Activated T-helper 1 cell treated with anti-CD3 and anti-CD28 coated beads, Interleukin-12 subunit alpha, Interleukin-12 subunit beta, Interleukin-2, Interleukin-4 antibody, amounts not matched to agents 30 ng/mL and 10 ng/mL and 1 ng/mL, durations not matched to agents 14 hours and 24 hours and 36 hours (primary cell): ENCODE measurements at regions not wholly inside any gene's neighbourhood (a gene's known extent, or its start where the extent isn't known, plus 50 kb on each side); places are given as distances from the start of the nearest gene placed in this dataset.

Experiments used
- DNase-seq: peaks from one replicate; pipeline ENCODE4 v3.0.0; 2021; ENCODE audit warnings: low spot score
- H3K27ac Mint-ChIP-seq: one replicate; pipeline ENCODE4 v1.8.0; 2021; ENCODE audit warnings: mild to moderate bottlenecking, mixed read lengths
- H3K27me3 Mint-ChIP-seq: one replicate; pipeline ENCODE4 v1.8.0; 2022; ENCODE audit warnings: mild to moderate bottlenecking, moderate library complexity, mixed read lengths; ENCODE audit not compliant: insufficient read depth
- H3K36me3 Mint-ChIP-seq: one replicate; pipeline ENCODE4 v1.8.0; 2021; ENCODE audit warnings: low read depth, mixed read lengths
- H3K4me1 Mint-ChIP-seq: one replicate; pipeline ENCODE4 v1.8.0; 2021; ENCODE audit warnings: low read depth, mixed read lengths
- H3K4me3 Mint-ChIP-seq: one replicate; pipeline ENCODE4 v1.8.0; 2021; ENCODE audit warnings: mild to moderate bottlenecking, moderate library complexity, mixed read lengths
- H3K9me3 Mint-ChIP-seq: one replicate; pipeline ENCODE4 v1.8.0; 2021; ENCODE audit warnings: mixed read lengths
- intact Hi-C: fragments of 100-400 bp; cut with micrococcal nuclease; formaldehyde crosslinking; loops from one replicate; pipeline ENCODE4 v1.15.1; 2024

DNA sequence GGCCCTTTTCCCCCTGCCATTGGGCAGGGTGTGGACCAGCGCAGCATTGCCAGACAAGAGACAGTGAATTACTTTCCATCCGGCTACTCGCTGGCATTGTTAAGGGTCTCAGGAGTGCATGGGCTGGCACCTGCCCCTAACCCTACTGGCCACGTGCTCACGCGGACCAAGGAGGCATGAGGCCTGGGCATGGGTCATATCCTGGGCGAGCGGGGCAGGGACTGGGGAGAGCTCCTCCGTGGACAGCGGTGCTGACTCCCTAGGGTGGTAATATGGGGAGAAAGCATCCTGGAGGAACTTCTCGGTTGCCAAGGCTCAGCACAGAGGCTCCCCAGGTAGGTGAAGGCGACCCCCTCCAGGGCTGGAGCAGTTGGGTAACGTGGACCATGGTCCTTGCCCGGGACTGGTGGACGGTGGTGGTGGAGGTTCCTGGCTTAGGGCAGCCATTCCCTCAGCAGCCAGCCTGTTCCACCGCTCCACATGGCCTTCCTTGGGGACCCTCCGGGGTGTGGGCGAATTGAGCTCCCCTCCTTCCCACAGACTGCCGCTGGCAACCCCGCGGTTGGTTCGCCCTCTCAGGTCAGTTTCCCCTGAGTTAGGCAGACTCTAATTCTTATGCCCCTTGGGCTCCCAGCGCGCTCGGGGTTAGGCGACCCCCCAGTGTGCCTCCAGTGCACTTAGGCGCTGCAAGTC, 465.1 kb downstream of the SLITRK5 start:
- Mint-ChIP-seq H3K4me3 (no peak overlapping the region), H3K27ac (no peak overlapping the region), H3K9me3 (peaks cover 27% of the 10 kb centered on the region), H3K4me1 (no peaks in the 10 kb centered on the region), H3K27me3 (no peaks in the 10 kb centered on the region), H3K36me3 (no peaks in the 10 kb centered on the region)
- intact Hi-C loops: no loop called here
- DNase-seq: no peak

DNA sequence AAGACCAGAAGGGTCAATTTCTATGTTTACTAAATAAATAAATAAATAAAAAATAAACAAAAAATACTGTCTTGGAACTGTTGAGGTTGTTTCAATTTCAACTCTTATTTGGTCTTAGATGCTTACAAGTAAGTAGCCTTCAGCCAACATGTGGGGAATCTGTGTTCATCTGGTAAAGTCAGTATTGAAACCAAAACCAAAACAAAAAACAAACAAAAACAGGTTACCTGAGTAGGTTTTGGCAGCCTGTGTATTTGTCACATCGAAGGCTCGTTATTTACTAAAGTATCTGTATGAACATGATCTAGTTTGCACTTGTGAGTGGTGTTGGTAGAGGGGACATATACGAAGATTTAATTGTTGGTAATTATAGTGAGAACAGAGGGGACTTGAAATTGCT, 471.5 kb downstream of the SLITRK5 start:
- Mint-ChIP-seq H3K4me3 (no peak overlapping the region), H3K36me3 (no peaks in the 10 kb centered on the region), H3K27me3 (no peaks in the 10 kb centered on the region), H3K4me1 (no peaks in the 10 kb centered on the region), H3K9me3 (peaks cover 6% of the 10 kb centered on the region), H3K27ac (no peak overlapping the region)
- intact Hi-C loops: no loop called here
- no peak for DNase-seq

- no peak for DNase-seq
- no peak overlapping the region for H3K4me3 Mint-ChIP-seq
- no peaks in the 10 kb centered on the region for H3K27me3 Mint-ChIP-seq
- no peaks in the 10 kb centered on the region for H3K4me1 Mint-ChIP-seq
- H3K27ac Mint-ChIP-seq: no peak overlapping the region
- no peaks in the 10 kb centered on the region for H3K36me3 Mint-ChIP-seq
- H3K9me3 Mint-ChIP-seq: peaks cover 4% of the 10 kb centered on the region
- intact Hi-C loops: no loop called here
Measured at GRCh38 chr13:88144580-88144979, 473.4 kb downstream of the SLITRK5 start.

DNA sequence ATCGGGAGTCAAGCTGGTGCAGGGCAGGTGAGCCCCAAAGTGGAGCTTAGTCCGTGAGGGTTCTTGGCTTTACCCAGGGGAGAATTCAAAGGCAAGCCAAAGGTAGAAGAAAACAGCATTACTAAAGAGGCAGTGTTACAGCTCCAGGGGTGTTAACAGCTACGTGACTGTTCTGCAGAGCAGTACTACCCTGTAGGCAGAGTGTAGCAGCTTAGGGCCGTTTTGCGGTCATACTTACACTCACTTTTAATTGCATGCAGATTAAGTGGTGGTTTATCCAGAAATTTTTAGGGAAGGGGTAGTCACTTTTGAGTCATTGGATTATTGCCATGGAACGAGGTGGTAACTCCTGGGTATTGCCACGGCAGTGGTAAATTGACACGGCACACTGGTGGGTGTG, 482.2 kb downstream of the SLITRK5 start:
- no peak overlapping the region for H3K27ac Mint-ChIP-seq
- no peak for DNase-seq
- no peaks in the 10 kb centered on the region for H3K36me3 Mint-ChIP-seq
- intact Hi-C loops: no loop called here
- H3K9me3 Mint-ChIP-seq: peaks cover 4% of the 10 kb centered on the region
- no peaks in the 10 kb centered on the region for H3K4me1 Mint-ChIP-seq
- no peaks in the 10 kb centered on the region for H3K27me3 Mint-ChIP-seq
- H3K4me3 Mint-ChIP-seq: no peak overlapping the region

GRCh38 chr13:88154001-88154400, 482.8 kb downstream of the SLITRK5 start:
- H3K4me1 Mint-ChIP-seq: no peaks in the 10 kb centered on the region
- H3K4me3 Mint-ChIP-seq: no peak overlapping the region
- H3K27me3 Mint-ChIP-seq: no peaks in the 10 kb centered on the region
- intact Hi-C loops: no loop called here
- no peaks in the 10 kb centered on the region for H3K36me3 Mint-ChIP-seq
- DNase-seq: no peak
- H3K9me3 Mint-ChIP-seq: peaks cover 2% of the 10 kb centered on the region
- H3K27ac Mint-ChIP-seq: no peak overlapping the region

GRCh38 chr13:88162076-88162702, 491.0 kb downstream of the SLITRK5 start:
- Mint-ChIP-seq H3K27ac (no peak overlapping the region), H3K4me3 (no peak overlapping the region), H3K36me3 (no peaks in the 10 kb centered on the region), H3K27me3 (no peaks in the 10 kb centered on the region), H3K9me3 (peaks cover 4% of the 10 kb centered on the region), H3K4me1 (no peaks in the 10 kb centered on the region)
- no peak for DNase-seq
- intact Hi-C loops: no loop called here

GRCh38 chr13:88176231-88176630, 505.1 kb downstream of the SLITRK5 start:
- no peak for DNase-seq
- Mint-ChIP-seq H3K27me3 (no peaks in the 10 kb centered on the region), H3K36me3 (no peaks in the 10 kb centered on the region), H3K4me3 (no peak overlapping the region), H3K27ac (no peak overlapping the region), H3K4me1 (no peaks in the 10 kb centered on the region), H3K9me3 (no peaks in the 10 kb centered on the region)
- intact Hi-C loops: no loop called here

DNA sequence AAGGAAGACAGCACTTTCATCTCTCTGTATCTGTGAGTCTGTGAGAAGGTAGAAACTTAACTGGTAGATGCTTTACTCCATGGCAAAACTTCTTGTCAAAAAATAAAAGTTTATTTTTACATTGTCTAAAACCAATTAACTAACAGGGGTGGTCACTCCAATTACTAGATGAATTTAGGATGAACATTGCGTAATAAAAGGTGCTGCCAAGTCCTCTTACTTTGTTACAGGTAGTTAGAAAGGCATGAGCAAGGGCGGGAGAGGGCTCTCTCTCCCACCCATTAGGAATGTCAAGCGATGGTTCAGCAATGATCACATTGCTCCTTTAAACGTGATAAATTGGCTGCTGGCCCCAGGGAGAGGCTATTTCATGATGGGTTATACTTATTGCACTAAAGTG, 512.3 kb downstream of the SLITRK5 start:
- H3K4me1 Mint-ChIP-seq: no peaks in the 10 kb centered on the region
- peaks cover 9% of the 10 kb centered on the region for H3K9me3 Mint-ChIP-seq
- H3K27me3 Mint-ChIP-seq: no peaks in the 10 kb centered on the region
- intact Hi-C loops: no loop called here
- DNase-seq: no peak
- H3K36me3 Mint-ChIP-seq: no peaks in the 10 kb centered on the region
- no peak overlapping the region for H3K4me3 Mint-ChIP-seq
- H3K27ac Mint-ChIP-seq: no peak overlapping the region

DNA sequence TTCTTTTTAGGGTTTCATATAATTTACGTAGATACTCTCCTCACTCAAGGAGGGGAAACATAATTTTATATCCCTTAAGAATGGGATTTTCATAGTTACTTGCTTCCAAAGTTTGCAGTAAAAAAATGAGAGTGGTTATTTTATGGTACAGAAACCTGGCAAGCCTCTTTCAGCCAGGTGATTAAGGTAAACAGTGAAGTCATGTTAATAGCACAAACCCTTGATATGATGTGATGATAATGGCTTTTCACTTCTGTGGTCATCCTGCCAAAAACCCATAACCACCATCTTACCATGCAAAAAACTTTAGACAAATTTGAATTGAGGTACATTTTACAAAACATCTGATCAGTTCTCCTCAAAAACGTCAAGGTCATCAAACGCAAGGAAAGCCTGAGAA, 517.8 kb downstream of the SLITRK5 start:
- intact Hi-C loops: no loop called here
- H3K36me3 Mint-ChIP-seq: no peaks in the 10 kb centered on the region
- no peaks in the 10 kb centered on the region for H3K4me1 Mint-ChIP-seq
- peaks cover 9% of the 10 kb centered on the region for H3K9me3 Mint-ChIP-seq
- no peak for DNase-seq
- no peak overlapping the region for H3K4me3 Mint-ChIP-seq
- H3K27me3 Mint-ChIP-seq: no peaks in the 10 kb centered on the region
- no peak overlapping the region for H3K27ac Mint-ChIP-seq

GRCh38 chr13:88189728-88190127, 518.6 kb downstream of the SLITRK5 start:
- no peaks in the 10 kb centered on the region for H3K27me3 Mint-ChIP-seq
- H3K4me1 Mint-ChIP-seq: no peaks in the 10 kb centered on the region
- DNase-seq: no peak
- H3K4me3 Mint-ChIP-seq: no peak overlapping the region
- H3K27ac Mint-ChIP-seq: no peak overlapping the region
- H3K9me3 Mint-ChIP-seq: peaks cover 9% of the 10 kb centered on the region
- intact Hi-C loops: no loop called here
- no peaks in the 10 kb centered on the region for H3K36me3 Mint-ChIP-seq

DNA sequence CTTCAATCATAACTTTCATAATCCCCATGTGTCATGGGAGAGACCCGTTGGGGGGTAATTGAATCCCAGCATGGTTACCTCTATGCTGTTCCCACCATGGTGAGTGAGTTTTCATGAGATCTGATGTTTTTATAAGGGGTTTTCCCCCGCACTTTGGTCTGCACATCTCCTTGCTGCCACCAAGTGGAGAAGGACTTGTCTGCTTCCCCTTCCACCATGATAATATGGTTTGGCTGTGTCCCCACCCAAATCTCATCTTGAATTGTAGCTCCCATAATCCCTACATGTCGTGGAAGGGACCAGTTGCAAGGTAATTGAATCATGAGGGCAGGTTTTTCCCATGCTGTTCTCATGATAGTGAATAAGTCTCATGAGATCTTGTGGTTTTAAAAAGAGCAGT, 524.9 kb downstream of the SLITRK5 start:
- Mint-ChIP-seq H3K4me1 (no peaks in the 10 kb centered on the region), H3K27me3 (no peaks in the 10 kb centered on the region), H3K9me3 (peaks cover 16% of the 10 kb centered on the region), H3K27ac (no peak overlapping the region), H3K4me3 (no peak overlapping the region), H3K36me3 (no peaks in the 10 kb centered on the region)
- intact Hi-C loops: no loop called here
- no peak for DNase-seq

- no peaks in the 10 kb centered on the region for H3K9me3 Mint-ChIP-seq
- H3K27me3 Mint-ChIP-seq: no peaks in the 10 kb centered on the region
- H3K4me1 Mint-ChIP-seq: no peaks in the 10 kb centered on the region
- no peak overlapping the region for H3K27ac Mint-ChIP-seq
- no peak overlapping the region for H3K4me3 Mint-ChIP-seq
- DNase-seq: no peak
- no peaks in the 10 kb centered on the region for H3K36me3 Mint-ChIP-seq
- intact Hi-C loops: no loop called here
Measured at GRCh38 chr13:88217372-88217771, 546.2 kb downstream of the SLITRK5 start.

- no peaks in the 10 kb centered on the region for H3K27me3 Mint-ChIP-seq
- H3K9me3 Mint-ChIP-seq: no peaks in the 10 kb centered on the region
- H3K4me3 Mint-ChIP-seq: no peak overlapping the region
- H3K36me3 Mint-ChIP-seq: no peaks in the 10 kb centered on the region
- H3K27ac Mint-ChIP-seq: no peak overlapping the region
- intact Hi-C loops: no loop called here
- DNase-seq: no peak
- H3K4me1 Mint-ChIP-seq: no peaks in the 10 kb centered on the region
Measured at GRCh38 chr13:88217883-88218282, 546.7 kb downstream of the SLITRK5 start.

GRCh38 chr13:88223958-88224357, 552.8 kb downstream of the SLITRK5 start:
- Mint-ChIP-seq H3K27me3 (no peaks in the 10 kb centered on the region), H3K27ac (no peak overlapping the region), H3K9me3 (peaks cover 7% of the 10 kb centered on the region), H3K4me3 (no peak overlapping the region), H3K4me1 (no peaks in the 10 kb centered on the region), H3K36me3 (no peaks in the 10 kb centered on the region)
- no peak for DNase-seq
- intact Hi-C loops: no loop called here
